WTC11 (cell line): ENCODE measurements at regions not wholly inside any gene's neighbourhood (a gene's known extent, or its start where the extent isn't known, plus 50 kb on each side); places are given as distances from the start of the nearest gene placed in this dataset.

Experiments
- ATAC-seq: fragments of 200-7000 bp; cut with Tn5 transposase; 2 replicates; pipeline ENCODE4 v1.10.0; 2021; ENCODE audit warnings: mild to moderate bottlenecking, moderate library complexity
- CTCF ChIA-PET: fragments of 300-600 bp; sonication (Branson Sonifier 250); formaldehyde crosslinking; loops from one replicate; lab custom pipeline; 2021; ENCODE audit warnings: antibody characterized with exemption; lab: Charles Lee
- POLR2A ChIA-PET: fragments of 350-600 bp; sonication (Branson Sonifier 250); formaldehyde crosslinking; loops from one replicate; lab custom pipeline; 2021; ENCODE audit warnings: antibody characterized with exemption; lab: Charles Lee
- DNase-seq: peaks from one replicate; pipeline ENCODE4 v3.0.0; 2021; ENCODE audit warnings: low spot score
- H3K27ac Mint-ChIP-seq: 2 replicates; pipeline ENCODE4 v1.8.0; 2021; ENCODE audit warnings: mixed read lengths
- H3K27me3 Mint-ChIP-seq: 2 replicates; pipeline ENCODE4 v1.8.0; 2021; ENCODE audit warnings: low read depth, mild to moderate bottlenecking, moderate library complexity, mixed read lengths
- H3K36me3 Mint-ChIP-seq: 2 replicates; pipeline ENCODE4 v1.8.0; 2021; ENCODE audit warnings: mixed read lengths
- H3K4me1 Mint-ChIP-seq: 2 replicates; pipeline ENCODE4 v1.8.0; 2022; ENCODE audit warnings: mixed read lengths
- H3K4me3 Mint-ChIP-seq: 2 replicates; pipeline ENCODE4 v1.8.0; 2021; ENCODE audit warnings: mild to moderate bottlenecking, moderate library complexity, mixed read lengths
- H3K9me3 Mint-ChIP-seq: 2 replicates; pipeline ENCODE4 v1.8.0; 2021; ENCODE audit warnings: mixed read lengths
- ARID4B ChIP-seq: sonication (generic); formaldehyde crosslinking; IDR thresholded peaks from 2 replicates; pipeline ENCODE4 v1.8.0; 2023; ENCODE audit warnings: missing genetic modification reagents, mild to moderate bottlenecking, borderline replicate concordance
- ATF1 ChIP-seq: sonication (generic); formaldehyde crosslinking; IDR thresholded peaks from 2 replicates; pipeline ENCODE4 v1.8.1; 2023; ENCODE audit warnings: mild to moderate bottlenecking, moderate library complexity, missing genetic modification reagents
- ATF6 ChIP-seq: sonication (generic); formaldehyde crosslinking; IDR thresholded peaks from 2 replicates; pipeline ENCODE4 v1.8.1; 2023; ENCODE audit warnings: mild to moderate bottlenecking, missing genetic modification reagents
- ETV6 ChIP-seq: sonication (generic); formaldehyde crosslinking; IDR thresholded peaks from 2 replicates; pipeline ENCODE4 v1.8.1; 2022; ENCODE audit warnings: mild to moderate bottlenecking, missing genetic modification reagents
- FOXP4 ChIP-seq: sonication (generic); formaldehyde crosslinking; IDR thresholded peaks from 2 replicates; pipeline ENCODE4 v1.8.0; 2022; ENCODE audit warnings: mild to moderate bottlenecking, missing genetic modification reagents
- JAZF1 ChIP-seq: fragments of 250-450 bp; sonication (Bioruptor Pico); IDR thresholded peaks from 2 replicates; pipeline ENCODE4 v1.9.0; 2021; ENCODE audit warnings: moderate library complexity, mild to moderate bottlenecking, inconsistent platforms
- NFYB ChIP-seq: sonication (generic); formaldehyde crosslinking; conservative IDR thresholded peaks from 2 replicates; pipeline ENCODE4 v1.8.0; 2022; ENCODE audit warnings: low read depth, missing genetic modification reagents
- OVOL2 ChIP-seq: fragments of 250-450 bp; sonication (Bioruptor Pico); IDR thresholded peaks from 2 replicates; pipeline ENCODE4 v1.9.0; 2021; ENCODE audit warnings: mild to moderate bottlenecking, borderline replicate concordance
- PRDM15 ChIP-seq: sonication (generic); formaldehyde crosslinking; IDR thresholded peaks from 2 replicates; pipeline ENCODE4 v1.8.0; 2022; ENCODE audit warnings: missing genetic modification reagents
- PREB ChIP-seq: sonication (generic); formaldehyde crosslinking; IDR thresholded peaks from 2 replicates; pipeline ENCODE4 v1.8.1; 2022; ENCODE audit warnings: mild to moderate bottlenecking, missing genetic modification reagents, moderate library complexity, borderline replicate concordance
- SMAD3 ChIP-seq: sonication (generic); formaldehyde crosslinking; IDR thresholded peaks from 2 replicates; pipeline ENCODE4 v1.8.0; 2022; ENCODE audit warnings: missing genetic modification reagents, mild to moderate bottlenecking, borderline replicate concordance
- STAT6 ChIP-seq: sonication (generic); formaldehyde crosslinking; conservative IDR thresholded peaks from 2 replicates; pipeline ENCODE4 v1.8.1; 2023; ENCODE audit warnings: mild to moderate bottlenecking, low read depth, missing genetic modification reagents, moderate library complexity
- TEAD4 ChIP-seq: sonication (generic); formaldehyde crosslinking; IDR thresholded peaks from 2 replicates; pipeline ENCODE4 v1.8.0; 2022; ENCODE audit warnings: mild to moderate bottlenecking, missing genetic modification reagents
- USF1 ChIP-seq: sonication (generic); formaldehyde crosslinking; IDR thresholded peaks from 2 replicates; pipeline ENCODE4 v1.8.0; 2022; ENCODE audit warnings: mild to moderate bottlenecking, missing genetic modification reagents
- USF2 ChIP-seq: sonication (generic); formaldehyde crosslinking; IDR thresholded peaks from 2 replicates; pipeline ENCODE4 v1.8.1; 2023; ENCODE audit warnings: mild to moderate bottlenecking, missing genetic modification reagents, moderate library complexity

GRCh38 chr3:79870313-79870620 is 102.5 kb upstream of the ROBO1 start:
- Mint-ChIP-seq H3K9me3 (no peaks in the 10 kb centered on the region), H3K27ac (no peak overlapping the region)
- TF ChIP-seq JAZF1 (no peak), OVOL2 (CRISPR knock-in tag) (no peak), SMAD3 (CRISPR knock-in tag) (no peak), STAT6 (CRISPR knock-in tag) (no peak), ETV6 (CRISPR knock-in tag) (no peak), PREB (CRISPR knock-in tag) (no peak), USF2 (no peak), TEAD4 (no peak), ATF6 (CRISPR knock-in tag) (no peak)
- TF ChIP-seq, all 79 proteins: peak for 0
- H3K27me3 Mint-ChIP-seq = no peaks in the 10 kb centered on the region
- DNase-seq (no peak), ATAC-seq (no peak)
- no peaks in the 10 kb centered on the region for H3K36me3 Mint-ChIP-seq
- H3K4me3 Mint-ChIP-seq = no peak overlapping the region
- CTCF ChIA-PET = no interaction called here
- POLR2A ChIA-PET = no interaction called here
- H3K4me1 Mint-ChIP-seq = peaks cover 8% of the 10 kb centered on the region

GRCh38 chr3:79869461-79870312 is 101.9 kb upstream of the ROBO1 start:
- Mint-ChIP-seq H3K9me3 (no peaks in the 10 kb centered on the region), H3K27ac (no peak overlapping the region), H3K4me1 (peaks cover 8% of the 10 kb centered on the region), H3K36me3 (no peaks in the 10 kb centered on the region), H3K27me3 (no peaks in the 10 kb centered on the region), H3K4me3 (no peak overlapping the region)
- no peak for ATAC-seq
- POLR2A ChIA-PET = no interaction called here
- CTCF ChIA-PET = no interaction called here
- no peak for DNase-seq
- TF ChIP-seq ATF1 (CRISPR knock-in tag) = no peak
- TF ChIP-seq NFYB = no peak
- no peak for TF ChIP-seq ARID4B (CRISPR knock-in tag)
- TF ChIP-seq PRDM15 = no peak
- TF ChIP-seq USF1 (CRISPR knock-in tag) = no peak
- no peak for TF ChIP-seq FOXP4 (CRISPR knock-in tag)
